Tibial nerve (tissue), 4 donors: ENCODE measurements at regions not wholly inside any gene's neighbourhood (a gene's known extent, or its start where the extent isn't known, plus 50 kb on each side); places are given as distances from the start of the nearest gene placed in this dataset.

ENCODE experiments used
- DNase-seq, 2 donors: peaks; one replicate each; pipeline ENCODE4 v3.0.0-alpha.2; 2019; ENCODE audit warnings: low spot score in 2 of 2
- H3K27ac ChIP-seq, 4 donors: fragments of 200-600 bp; sonication (generic) in 3 of 4; one replicate each; pipeline ENCODE4 v1.5.1; 2017 to 2019; ENCODE audit warnings: mild to moderate bottlenecking in 1 of 4
- H3K27me3 ChIP-seq, 2 donors: fragments of 200-600 bp; sonication (generic) in 1 of 2; one replicate each; pipeline versions ENCODE4 v1.5.1 to v1.6.0; 2017 to 2019
- H3K36me3 ChIP-seq, 3 donors: fragments of 200-600 bp; sonication (generic); one replicate each; pipeline ENCODE4 v1.5.1; 2018 to 2019
- H3K4me1 ChIP-seq, 4 donors: fragments of 200-600 bp; sonication (generic) in 3 of 4; one replicate each; pipeline ENCODE4 v1.5.1; 2017 to 2019
- H3K4me3 ChIP-seq, 4 donors: fragments of 200-600 bp; sonication (generic) in 3 of 4; one replicate each; pipeline ENCODE4 v1.5.1; 2017 to 2019; ENCODE audit warnings: mild to moderate bottlenecking in 1 of 4, moderate library complexity in 1 of 4
- H3K9me3 ChIP-seq, 4 donors: fragments of 200-600 bp; sonication (generic) in 3 of 4; one replicate each; pipeline ENCODE4 v1.5.1; 2017 to 2019
- EP300 ChIP-seq, 2 donors: sonication (generic); formaldehyde crosslinking; IDR thresholded peaks; one replicate each; pipeline ENCODE4 v1.6.1; 2017; ENCODE audit warnings: antibody characterized with exemption in 2 of 2, mild to moderate bottlenecking in 1 of 2
- POLR2A ChIP-seq, 2 donors: fragments of 450-650 bp; IDR thresholded peaks; one replicate each; pipeline ENCODE4 v1.6.1; 2017; ENCODE audit warnings: antibody characterized with exemption in 2 of 2, mild to moderate bottlenecking in 2 of 2, moderate library complexity in 2 of 2
- WGBS, 2 donors: methylation state at CpG; one replicate each; pipeline ENCODE4 v1.1.5; 2018; 5-methylcytosine and 5-hydroxymethylcytosine counted together
- TF ChIP-seq, protein P1 (sequence below), 5 experiments: fragments of 200-600 bp in 3 of 5; fragments of 450-650 bp in 2 of 5; sonication (generic) in 3 of 5; IDR thresholded peaks; one replicate each; pipeline ENCODE4 v1.5.1; 2016 to 2019; ENCODE audit warnings: antibody characterized with exemption in 5 of 5, mild to moderate bottlenecking in 3 of 5, moderate library complexity in 2 of 5

GRCh38 chr17:77523540-77523939 lies 382.8 kb downstream of the SEC14L1 start:
- TF ChIP-seq, protein P1, sequence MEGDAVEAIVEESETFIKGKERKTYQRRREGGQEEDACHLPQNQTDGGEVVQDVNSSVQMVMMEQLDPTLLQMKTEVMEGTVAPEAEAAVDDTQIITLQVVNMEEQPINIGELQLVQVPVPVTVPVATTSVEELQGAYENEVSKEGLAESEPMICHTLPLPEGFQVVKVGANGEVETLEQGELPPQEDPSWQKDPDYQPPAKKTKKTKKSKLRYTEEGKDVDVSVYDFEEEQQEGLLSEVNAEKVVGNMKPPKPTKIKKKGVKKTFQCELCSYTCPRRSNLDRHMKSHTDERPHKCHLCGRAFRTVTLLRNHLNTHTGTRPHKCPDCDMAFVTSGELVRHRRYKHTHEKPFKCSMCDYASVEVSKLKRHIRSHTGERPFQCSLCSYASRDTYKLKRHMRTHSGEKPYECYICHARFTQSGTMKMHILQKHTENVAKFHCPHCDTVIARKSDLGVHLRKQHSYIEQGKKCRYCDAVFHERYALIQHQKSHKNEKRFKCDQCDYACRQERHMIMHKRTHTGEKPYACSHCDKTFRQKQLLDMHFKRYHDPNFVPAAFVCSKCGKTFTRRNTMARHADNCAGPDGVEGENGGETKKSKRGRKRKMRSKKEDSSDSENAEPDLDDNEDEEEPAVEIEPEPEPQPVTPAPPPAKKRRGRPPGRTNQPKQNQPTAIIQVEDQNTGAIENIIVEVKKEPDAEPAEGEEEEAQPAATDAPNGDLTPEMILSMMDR (IDR thresholded peaks at IDR 0.05), result no peak
- TF ChIP-seq POLR2A (IDR thresholded peaks at IDR 0.05), result no peak
- no peak for TF ChIP-seq EP300 (IDR thresholded peaks at IDR 0.05)

GRCh38 chr17:77526259-77526711 lies 385.5 kb downstream of the SEC14L1 start:
- peaks cover 0 to 5% (median 0%) of the 10 kb centered on the region in 4 donors for H3K9me3 ChIP-seq
- 88 to 93% methylated on average over 18 to 20 of the region's 20 CpGs for WGBS, 2 donors
- peaks cover 0 to 32% of the 10 kb centered on the region in 2 donors for H3K27me3 ChIP-seq
- no peak for DNase-seq
- no peak overlapping the region for H3K4me3 ChIP-seq
- TF ChIP-seq, protein P1 (IDR thresholded peaks at IDR 0.05), result no peak
- TF ChIP-seq POLR2A (IDR thresholded peaks at IDR 0.05), result no peak
- no peaks in the 10 kb centered on the region for H3K36me3 ChIP-seq
- peaks cover 0 to 12% (median 4%) of the 10 kb centered on the region in 4 donors for H3K4me1 ChIP-seq
- H3K27ac ChIP-seq, result no peak overlapping the region

More at GRCh38 chr17:77523540-77523939, 382.8 kb downstream of the SEC14L1 start:
- H3K9me3 ChIP-seq, result peaks cover 0 to 5% (median 0%) of the 10 kb centered on the region in 4 donors
- H3K27me3 ChIP-seq, result peaks cover 0 to 17% of the 10 kb centered on the region in 2 donors
- peaks cover 0 to 6% (median 1%) of the 10 kb centered on the region in 4 donors for H3K4me1 ChIP-seq
- no peaks in the 10 kb centered on the region for H3K36me3 ChIP-seq
- no peak overlapping the region for H3K27ac ChIP-seq
- H3K4me3 ChIP-seq, result no peak overlapping the region
- DNase-seq, result no peak
- 83 to 88% methylated on average over 8 of the region's 8 CpGs for WGBS, 2 donors

DNA sequence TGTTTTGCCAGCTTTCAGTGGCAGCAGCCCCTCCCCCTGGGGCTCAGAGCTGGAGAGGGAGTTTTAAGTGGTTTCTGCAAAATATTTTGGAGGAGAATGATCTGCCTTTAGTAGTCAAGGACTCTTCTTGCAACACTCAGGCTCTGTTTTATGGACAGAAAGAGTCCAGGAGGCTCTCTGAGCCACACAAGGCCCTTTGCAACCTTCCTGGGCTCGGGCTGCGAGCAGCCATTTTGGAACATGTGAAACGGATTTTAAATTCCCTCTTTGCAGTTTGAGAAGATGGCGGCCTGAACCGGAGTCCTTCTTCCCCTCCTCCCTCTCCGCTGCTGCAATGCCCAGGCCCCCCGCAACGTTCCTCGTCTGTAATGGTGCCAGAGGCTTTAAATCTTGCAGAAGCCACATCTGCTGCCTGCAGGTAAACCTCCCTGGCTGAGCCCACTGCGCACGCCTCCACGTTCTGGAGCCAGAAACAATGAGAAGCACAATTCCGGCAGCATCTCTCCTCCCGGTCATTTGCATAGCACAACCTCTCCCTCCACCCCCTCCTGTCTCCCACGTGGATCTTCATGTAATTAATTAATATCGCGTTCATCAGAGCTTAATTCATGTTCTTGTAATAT lies 386.1 kb downstream of the SEC14L1 start:
- Histone ChIP-seq H3K4me3 (no peak overlapping the region), H3K9me3 (peaks cover 0 to 5% (median 0%) of the 10 kb centered on the region in 4 donors), H3K27me3 (peaks cover 0 to 32% of the 10 kb centered on the region in 2 donors), H3K4me1 (peaks cover 0 to 12% (median 4%) of the 10 kb centered on the region in 4 donors), H3K27ac (no peak overlapping the region), H3K36me3 (no peaks in the 10 kb centered on the region)
- no peak for DNase-seq
- 87 to 89% methylated on average over 17 of the region's 17 CpGs for WGBS, 2 donors
- TF ChIP-seq POLR2A (IDR thresholded peaks at IDR 0.05), result no peak
- no peak for TF ChIP-seq EP300 (IDR thresholded peaks at IDR 0.05)
- TF ChIP-seq, protein P1 (IDR thresholded peaks at IDR 0.05), result no peak

GRCh38 chr17:77527409-77527808 lies 386.6 kb downstream of the SEC14L1 start:
- Histone ChIP-seq H3K4me3 (no peak overlapping the region), H3K27ac (no peak overlapping the region), H3K27me3 (peaks cover 0 to 32% of the 10 kb centered on the region in 2 donors), H3K36me3 (no peaks in the 10 kb centered on the region), H3K9me3 (peaks cover 0 to 5% (median 0%) of the 10 kb centered on the region in 4 donors), H3K4me1 (peaks cover 0 to 12% (median 4%) of the 10 kb centered on the region in 4 donors)
- no peak for DNase-seq
- TF ChIP-seq EP300 (IDR thresholded peaks at IDR 0.05), result no peak
- TF ChIP-seq, protein P1 (IDR thresholded peaks at IDR 0.05), result no peak
- no peak for TF ChIP-seq POLR2A (IDR thresholded peaks at IDR 0.05)
- 94 to 96% methylated on average over 5 of the region's 5 CpGs for WGBS, 2 donors

- Histone ChIP-seq H3K36me3 (no peaks in the 10 kb centered on the region), H3K4me3 (peak overlapping the region in 2 of 4 donors; percentile 11 to 34), H3K9me3 (peaks cover 0 to 5% (median 0%) of the 10 kb centered on the region in 4 donors), H3K27me3 (peaks cover 0 to 32% of the 10 kb centered on the region in 2 donors), H3K4me1 (peaks cover 0 to 12% (median 4%) of the 10 kb centered on the region in 4 donors), H3K27ac (no peak overlapping the region)
- TF ChIP-seq, protein P1 (IDR thresholded peaks at IDR 0.05), result no peak
- TF ChIP-seq POLR2A (IDR thresholded peaks at IDR 0.05), result no peak
- no peak for TF ChIP-seq EP300 (IDR thresholded peaks at IDR 0.05)
- WGBS, 2 donors, result 54 to 57% methylated on average over 23 of the region's 23 CpGs
- DNase-seq, result no peak
Measured at GRCh38 chr17:77527836-77528505, 387.2 kb downstream of the SEC14L1 start.
